ENCODE measurements at regions not wholly inside any gene's neighbourhood (a gene's known extent, or its start where the extent isn't known, plus 50 kb on each side); places are given as distances from the start of the nearest gene placed in this dataset.

DNA sequence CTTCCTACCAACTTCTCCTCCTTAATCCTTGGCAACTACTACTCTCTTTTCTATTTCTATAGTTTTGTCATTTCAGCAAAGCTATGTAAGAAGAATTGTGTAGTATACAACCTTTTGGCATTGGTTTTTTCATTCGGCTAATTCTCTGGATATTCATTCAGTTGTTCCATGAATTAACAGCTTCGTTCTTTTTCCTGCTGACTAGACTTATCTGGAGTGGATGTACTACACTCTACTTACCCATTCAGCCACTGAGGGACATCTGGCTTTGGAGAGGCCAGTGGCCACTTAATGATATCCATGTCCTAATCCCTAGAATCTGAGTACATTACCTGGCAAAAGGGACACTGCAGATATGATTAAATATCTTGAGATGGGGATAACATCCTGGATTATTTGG is 623.9 kb downstream of the DOK5 start:
- H3K27me3 ChIP-seq: no peaks in the 10 kb centered on the region
- no peak for TF ChIP-seq POLR2A (IDR thresholded peaks at IDR 0.05)
- TF ChIP-seq, protein P1, sequence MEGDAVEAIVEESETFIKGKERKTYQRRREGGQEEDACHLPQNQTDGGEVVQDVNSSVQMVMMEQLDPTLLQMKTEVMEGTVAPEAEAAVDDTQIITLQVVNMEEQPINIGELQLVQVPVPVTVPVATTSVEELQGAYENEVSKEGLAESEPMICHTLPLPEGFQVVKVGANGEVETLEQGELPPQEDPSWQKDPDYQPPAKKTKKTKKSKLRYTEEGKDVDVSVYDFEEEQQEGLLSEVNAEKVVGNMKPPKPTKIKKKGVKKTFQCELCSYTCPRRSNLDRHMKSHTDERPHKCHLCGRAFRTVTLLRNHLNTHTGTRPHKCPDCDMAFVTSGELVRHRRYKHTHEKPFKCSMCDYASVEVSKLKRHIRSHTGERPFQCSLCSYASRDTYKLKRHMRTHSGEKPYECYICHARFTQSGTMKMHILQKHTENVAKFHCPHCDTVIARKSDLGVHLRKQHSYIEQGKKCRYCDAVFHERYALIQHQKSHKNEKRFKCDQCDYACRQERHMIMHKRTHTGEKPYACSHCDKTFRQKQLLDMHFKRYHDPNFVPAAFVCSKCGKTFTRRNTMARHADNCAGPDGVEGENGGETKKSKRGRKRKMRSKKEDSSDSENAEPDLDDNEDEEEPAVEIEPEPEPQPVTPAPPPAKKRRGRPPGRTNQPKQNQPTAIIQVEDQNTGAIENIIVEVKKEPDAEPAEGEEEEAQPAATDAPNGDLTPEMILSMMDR (IDR thresholded peaks at IDR 0.05): no peak
- 64 to 87% (median 71%) methylated on average over 2 of the region's 2 CpGs for WGBS, 4 donors
- intact Hi-C loops (cut with DNase I): no loop called here
- no peaks in the 10 kb centered on the region for H3K4me1 ChIP-seq (replicated peaks in 1 of 2)
- DNase-seq: no peak
- no peaks in the 10 kb centered on the region for H3K36me3 ChIP-seq (replicated peaks in 1 of 2)
- H3K9me3 ChIP-seq (replicated peaks in 1 of 3): no peaks in the 10 kb centered on the region
- no peak overlapping the region for H3K4me3 ChIP-seq
- H3K27ac ChIP-seq: no peak overlapping the region

DNA sequence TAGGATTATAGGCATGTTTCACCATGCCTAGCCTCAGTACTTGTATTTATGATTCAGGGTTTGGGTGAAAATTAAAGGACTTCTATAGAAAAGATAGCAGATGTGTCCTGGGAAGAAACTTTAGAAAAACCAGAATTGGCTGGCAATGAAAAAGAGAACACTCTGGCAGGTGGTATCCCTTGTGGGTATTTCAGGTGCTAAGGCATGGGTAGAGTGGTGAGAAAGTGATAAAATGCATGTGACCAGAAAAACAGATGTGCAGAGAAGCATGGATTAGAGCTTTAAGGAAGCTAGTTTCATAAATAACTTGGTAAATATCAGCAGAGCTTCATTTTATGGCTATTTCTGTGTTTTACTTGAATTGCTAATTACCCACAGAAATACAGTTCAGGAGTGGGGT is 622.2 kb downstream of the DOK5 start:
- intact Hi-C loops (cut with DNase I): no loop called here
- H3K36me3 ChIP-seq (replicated peaks in 1 of 2): no peaks in the 10 kb centered on the region
- H3K4me3 ChIP-seq: no peak overlapping the region
- H3K27ac ChIP-seq: no peak overlapping the region
- H3K27me3 ChIP-seq: no peaks in the 10 kb centered on the region
- no peaks in the 10 kb centered on the region for H3K4me1 ChIP-seq (replicated peaks in 1 of 2)
- TF ChIP-seq POLR2A (IDR thresholded peaks at IDR 0.05): no peak
- H3K9me3 ChIP-seq (replicated peaks in 1 of 3): no peaks in the 10 kb centered on the region
- DNase-seq: no peak

DNA sequence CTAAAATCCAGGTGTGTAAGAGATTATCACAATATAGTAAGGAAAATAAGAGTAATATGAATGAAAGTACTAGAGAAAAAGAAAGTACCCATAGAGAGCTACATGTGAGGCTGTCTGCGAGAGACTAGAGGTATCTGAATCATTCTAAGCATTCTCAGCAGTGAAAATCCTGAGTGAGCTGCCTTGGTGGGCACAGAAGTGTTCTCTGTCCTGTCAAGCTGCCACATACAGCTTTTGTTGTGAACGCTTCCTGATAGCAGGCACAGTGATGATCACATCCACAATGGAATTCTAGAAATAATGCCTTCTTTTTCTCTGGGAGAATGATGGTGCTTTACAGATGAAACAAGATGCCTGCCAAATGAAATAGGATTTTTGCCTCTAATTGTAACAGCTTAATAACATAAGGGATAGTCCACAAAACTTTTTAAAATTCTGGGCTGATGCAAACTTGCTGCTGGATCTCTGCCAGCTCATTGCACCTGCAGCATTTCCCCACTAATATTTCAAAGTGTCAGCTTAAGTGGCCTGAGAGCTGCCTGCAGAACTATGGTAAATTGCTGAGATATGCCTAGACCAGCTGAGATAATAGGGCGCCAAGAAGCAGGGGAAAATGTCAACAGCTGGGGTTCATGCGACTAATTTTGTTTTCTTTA is 620.5 kb downstream of the DOK5 start:
- Histone ChIP-seq H3K4me1 (replicated peaks in 1 of 2) (no peaks in the 10 kb centered on the region), H3K4me3 (no peak overlapping the region), H3K27ac (no peak overlapping the region), H3K9me3 (replicated peaks in 1 of 3) (no peaks in the 10 kb centered on the region), H3K36me3 (replicated peaks in 1 of 2) (no peaks in the 10 kb centered on the region), H3K27me3 (no peaks in the 10 kb centered on the region)
- intact Hi-C loops (cut with DNase I): no loop called here
- TF ChIP-seq, protein P1 (IDR thresholded peaks at IDR 0.05): no peak
- TF ChIP-seq POLR2A (IDR thresholded peaks at IDR 0.05): no peak
- 29 to 47% (median 33%) methylated on average over 4 of the region's 4 CpGs for WGBS, 4 donors
- no peak for DNase-seq

DNA sequence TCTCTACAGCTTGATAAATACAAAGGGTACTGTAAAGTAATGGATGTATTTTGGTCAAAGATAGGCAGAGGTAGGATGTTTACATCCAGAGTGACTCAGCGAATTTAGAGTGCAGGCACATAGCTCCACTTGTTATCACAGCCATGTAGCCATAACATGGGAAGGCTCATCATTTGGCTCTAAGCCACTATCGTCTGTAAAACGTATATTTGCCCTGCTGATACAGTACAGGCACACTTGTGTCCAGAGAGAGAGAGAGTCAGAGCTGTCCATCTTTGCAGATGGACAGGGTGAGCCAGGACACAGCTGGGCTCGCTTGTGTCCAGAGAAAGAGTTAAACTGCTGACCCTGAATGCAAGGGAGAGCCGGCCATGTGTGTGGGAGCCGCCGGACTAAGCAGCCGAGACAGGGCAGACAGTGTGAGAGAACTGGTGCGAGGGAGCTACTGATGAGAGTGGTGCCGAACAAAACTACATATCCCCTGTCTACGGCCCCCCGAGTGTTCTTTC is 619.0 kb downstream of the DOK5 start:
- intact Hi-C loops (cut with DNase I): no loop called here
- 45 to 66% (median 55%) methylated on average over 9 to 12 of the region's 12 CpGs for WGBS, 4 donors
- H3K4me3 ChIP-seq: no peak overlapping the region

More for the DNA sequence above, 619.0 kb downstream of the DOK5 start:
- H3K36me3 ChIP-seq (replicated peaks in 1 of 2): no peaks in the 10 kb centered on the region
- no peaks in the 10 kb centered on the region for H3K27me3 ChIP-seq
- no peaks in the 10 kb centered on the region for H3K4me1 ChIP-seq (replicated peaks in 1 of 2)
- no peak for DNase-seq
- no peak overlapping the region for H3K27ac ChIP-seq
- H3K9me3 ChIP-seq (replicated peaks in 1 of 3): no peaks in the 10 kb centered on the region
- TF ChIP-seq, protein P1 (IDR thresholded peaks at IDR 0.05): no peak
- TF ChIP-seq POLR2A (IDR thresholded peaks at IDR 0.05): no peak
